CD14-positive monocyte (primary cell): ENCODE measurements at regions not wholly inside any gene's neighbourhood (a gene's known extent, or its start where the extent isn't known, plus 50 kb on each side); places are given as distances from the start of the nearest gene placed in this dataset.

Experiments used
- DNase-seq, 3 donors: peaks; one replicate each; pipeline ENCODE4 v3.0.0-alpha.2; 2011 to 2022
- H2AFZ ChIP-seq: 2 replicates; pipeline ENCODE4 v1.6.0; 2012; ENCODE audit warnings: mild to moderate bottlenecking, low read depth, low read length, inconsistent platforms; ENCODE audit not compliant: insufficient read depth, poor library complexity, severe bottlenecking
- H3K27ac ChIP-seq, 2 donors: 1 replicate in 1 of 2; 2 replicates in 1 of 2; pipeline ENCODE4 v1.5.1; 2012 to 2013; ENCODE audit warnings: low read length in 2 of 2, control low read depth in 1 of 2, inconsistent platforms in 1 of 2, low read depth in 1 of 2, mild to moderate bottlenecking in 1 of 2
- H3K27me3 ChIP-seq, 2 donors: one replicate each; pipeline versions ENCODE4 v1.6.0 to v1.6.1; 2011 to 2013; ENCODE audit warnings: low read length in 2 of 2; ENCODE audit not compliant: control insufficient read depth in 2 of 2, insufficient read depth in 2 of 2
- H3K36me3 ChIP-seq, 2 donors: replicated peaks in 1 of 2; 1 replicate in 1 of 2; 2 replicates in 1 of 2; pipeline versions ENCODE4 v1.5.1 to v1.6.1; 2012 to 2013; ENCODE audit warnings: low read length in 2 of 2, control low read depth in 1 of 2, inconsistent platforms in 1 of 2, mild to moderate bottlenecking in 1 of 2; ENCODE audit not compliant: insufficient read depth in 2 of 2, control insufficient read depth in 1 of 2
- H3K4me1 ChIP-seq, 2 donors: 1 replicate in 1 of 2; 2 replicates in 1 of 2; pipeline versions ENCODE4 v1.5.1 to v1.6.1; 2012 to 2013; ENCODE audit warnings: low read length in 2 of 2, control low read depth in 1 of 2, inconsistent platforms in 1 of 2, mild to moderate bottlenecking in 1 of 2, moderate library complexity in 1 of 2; ENCODE audit not compliant: insufficient read depth in 2 of 2, control insufficient read depth in 1 of 2
- H3K4me2 ChIP-seq: replicated peaks from 2 replicates; pipeline ENCODE3; 2012; ENCODE audit warnings: low read length, moderate library complexity, mild to moderate bottlenecking; ENCODE audit not compliant: poor library complexity, severe bottlenecking; ENCODE audit errors: extremely low read depth
- H3K4me3 ChIP-seq, 3 experiments: fragments of 200-600 bp in 1 of 3; sonication (generic) in 1 of 3; replicated peaks in 1 of 3; 1 replicate in 2 of 3; 2 replicates in 1 of 3; pipeline ENCODE4 v1.5.1; 2011 to 2013; ENCODE audit warnings: low read length in 3 of 3, mild to moderate bottlenecking in 3 of 3, control low read depth in 2 of 3, low read depth in 2 of 3, inconsistent platforms in 1 of 3, moderate library complexity in 1 of 3
- H3K79me2 ChIP-seq: 2 replicates; pipeline ENCODE4 v1.6.0; 2012; ENCODE audit warnings: mild to moderate bottlenecking, control low read depth, inconsistent platforms, low read length, moderate library complexity; ENCODE audit not compliant: insufficient read depth
- H3K9ac ChIP-seq: 2 replicates; pipeline ENCODE4 v1.6.0; 2017; ENCODE audit warnings: low read length, mild to moderate bottlenecking; ENCODE audit not compliant: insufficient read depth, poor library complexity, severe bottlenecking
- H3K9me3 ChIP-seq, 2 donors: replicated peaks in 1 of 2; 1 replicate in 1 of 2; 2 replicates in 1 of 2; pipeline versions ENCODE4 v1.5.1 to v1.6.1; 2012 to 2013; ENCODE audit warnings: low read length in 2 of 2, control low read depth in 1 of 2; ENCODE audit not compliant: control insufficient read depth in 1 of 2, insufficient read depth in 1 of 2
- H4K20me1 ChIP-seq: 2 replicates; pipeline ENCODE4 v1.6.0; 2012; ENCODE audit warnings: mild to moderate bottlenecking, low read length, control low read depth, moderate library complexity; ENCODE audit not compliant: insufficient read depth
- H3K27ac Mint-ChIP-seq, 7 donors: one replicate each; pipeline ENCODE4 v1.8.0; 2020; ENCODE audit warnings: mild to moderate bottlenecking in 7 of 7, mixed read lengths in 7 of 7, moderate library complexity in 6 of 7, inconsistent platforms in 2 of 7
- H3K27me3 Mint-ChIP-seq, 3 donors: one replicate each; pipeline ENCODE4 v1.8.0; 2021 to 2022; ENCODE audit warnings: low read depth in 3 of 3, mild to moderate bottlenecking in 3 of 3, mixed read lengths in 3 of 3, moderate library complexity in 3 of 3, inconsistent platforms in 1 of 3
- H3K36me3 Mint-ChIP-seq, 2 donors: one replicate each; pipeline ENCODE4 v1.8.0; 2020; ENCODE audit warnings: mixed read lengths in 2 of 2, inconsistent platforms in 1 of 2, mild to moderate bottlenecking in 1 of 2
- H3K4me1 Mint-ChIP-seq: one replicate; pipeline ENCODE4 v1.8.0; 2020; ENCODE audit warnings: mild to moderate bottlenecking, mixed read lengths
- H3K4me3 Mint-ChIP-seq, 2 donors: one replicate each; pipeline ENCODE4 v1.8.0; 2020; ENCODE audit warnings: mild to moderate bottlenecking in 2 of 2, mixed read lengths in 2 of 2, moderate library complexity in 1 of 2
- H3K9me3 Mint-ChIP-seq, 7 donors: one replicate each; pipeline ENCODE4 v1.8.0; 2020 to 2022; ENCODE audit warnings: mixed read lengths in 7 of 7, mild to moderate bottlenecking in 6 of 7, moderate library complexity in 6 of 7, inconsistent platforms in 2 of 7
- WGBS: methylation state at CpG from one replicate; pipeline ENCODE4 v1.1.5; 2013; ENCODE audit warnings: missing lambda C conversion rate; ENCODE audit not compliant: insufficient coverage; 5-methylcytosine and 5-hydroxymethylcytosine counted together
- intact Hi-C, 2 donors: fragments of 100-400 bp; cut with micrococcal nuclease; formaldehyde crosslinking; loops; one replicate each; pipeline versions ENCODE4 v1.15.0 to v1.15.1; 2023
- TF ChIP-seq, protein P1 (sequence below): fragments of 200-600 bp; IDR thresholded peaks from one replicate; pipeline ENCODE4 v1.8.0; 2022; ENCODE audit warnings: antibody characterized with exemption, mild to moderate bottlenecking

DNA sequence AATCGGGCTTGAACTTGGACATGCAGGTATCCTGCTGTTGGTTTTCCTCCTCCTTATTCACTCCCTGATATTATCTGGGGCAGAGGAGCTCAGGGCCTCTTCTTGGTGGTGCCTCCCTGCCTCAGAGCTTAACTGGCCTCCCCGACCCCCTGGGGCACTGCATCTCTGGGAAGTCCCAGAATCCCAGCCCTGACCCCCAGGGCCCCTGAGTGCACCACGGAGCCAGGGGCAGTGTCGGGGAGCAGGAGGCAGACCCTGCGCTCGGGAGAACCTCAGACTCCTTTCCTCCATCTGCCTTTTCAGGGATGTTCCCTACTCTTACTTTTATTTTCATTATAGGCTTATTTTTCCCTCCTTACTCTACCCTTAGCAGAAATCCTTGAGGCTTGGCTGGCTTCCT is 537.0 kb downstream of the BRD1 start:
- Histone ChIP-seq H3K4me3 (no peak overlapping the region), H3K79me2 (no peaks in the 10 kb centered on the region), H3K9ac (no peak overlapping the region), H4K20me1 (no peaks in the 10 kb centered on the region), H3K27ac (no peak overlapping the region), H3K4me1 (no peaks in the 10 kb centered on the region), H3K36me3 (no peaks in the 10 kb centered on the region), H3K4me2 (no peak overlapping the region), H3K27me3 (no peaks in the 10 kb centered on the region), H2AFZ (no peak overlapping the region), H3K9me3 (peaks cover 6 to 19% of the 10 kb centered on the region in 2 donors)
- no peak overlapping the region for H3K27ac Mint-ChIP-seq
- H3K9me3 Mint-ChIP-seq: peaks cover 3 to 26% (median 13%) of the 10 kb centered on the region in 7 donors
- 70% methylated on average over 2 of the region's 6 CpGs for WGBS
- H3K27me3 Mint-ChIP-seq: peaks cover 0 to 8% (median 6%) of the 10 kb centered on the region in 3 donors
- no peak for DNase-seq
- TF ChIP-seq, protein P1, sequence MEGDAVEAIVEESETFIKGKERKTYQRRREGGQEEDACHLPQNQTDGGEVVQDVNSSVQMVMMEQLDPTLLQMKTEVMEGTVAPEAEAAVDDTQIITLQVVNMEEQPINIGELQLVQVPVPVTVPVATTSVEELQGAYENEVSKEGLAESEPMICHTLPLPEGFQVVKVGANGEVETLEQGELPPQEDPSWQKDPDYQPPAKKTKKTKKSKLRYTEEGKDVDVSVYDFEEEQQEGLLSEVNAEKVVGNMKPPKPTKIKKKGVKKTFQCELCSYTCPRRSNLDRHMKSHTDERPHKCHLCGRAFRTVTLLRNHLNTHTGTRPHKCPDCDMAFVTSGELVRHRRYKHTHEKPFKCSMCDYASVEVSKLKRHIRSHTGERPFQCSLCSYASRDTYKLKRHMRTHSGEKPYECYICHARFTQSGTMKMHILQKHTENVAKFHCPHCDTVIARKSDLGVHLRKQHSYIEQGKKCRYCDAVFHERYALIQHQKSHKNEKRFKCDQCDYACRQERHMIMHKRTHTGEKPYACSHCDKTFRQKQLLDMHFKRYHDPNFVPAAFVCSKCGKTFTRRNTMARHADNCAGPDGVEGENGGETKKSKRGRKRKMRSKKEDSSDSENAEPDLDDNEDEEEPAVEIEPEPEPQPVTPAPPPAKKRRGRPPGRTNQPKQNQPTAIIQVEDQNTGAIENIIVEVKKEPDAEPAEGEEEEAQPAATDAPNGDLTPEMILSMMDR: no peak
- H3K4me1 Mint-ChIP-seq: no peaks in the 10 kb centered on the region
- H3K4me3 Mint-ChIP-seq: no peak overlapping the region
- intact Hi-C loops: no loop called here
- H3K36me3 Mint-ChIP-seq: no peaks in the 10 kb centered on the region

DNA sequence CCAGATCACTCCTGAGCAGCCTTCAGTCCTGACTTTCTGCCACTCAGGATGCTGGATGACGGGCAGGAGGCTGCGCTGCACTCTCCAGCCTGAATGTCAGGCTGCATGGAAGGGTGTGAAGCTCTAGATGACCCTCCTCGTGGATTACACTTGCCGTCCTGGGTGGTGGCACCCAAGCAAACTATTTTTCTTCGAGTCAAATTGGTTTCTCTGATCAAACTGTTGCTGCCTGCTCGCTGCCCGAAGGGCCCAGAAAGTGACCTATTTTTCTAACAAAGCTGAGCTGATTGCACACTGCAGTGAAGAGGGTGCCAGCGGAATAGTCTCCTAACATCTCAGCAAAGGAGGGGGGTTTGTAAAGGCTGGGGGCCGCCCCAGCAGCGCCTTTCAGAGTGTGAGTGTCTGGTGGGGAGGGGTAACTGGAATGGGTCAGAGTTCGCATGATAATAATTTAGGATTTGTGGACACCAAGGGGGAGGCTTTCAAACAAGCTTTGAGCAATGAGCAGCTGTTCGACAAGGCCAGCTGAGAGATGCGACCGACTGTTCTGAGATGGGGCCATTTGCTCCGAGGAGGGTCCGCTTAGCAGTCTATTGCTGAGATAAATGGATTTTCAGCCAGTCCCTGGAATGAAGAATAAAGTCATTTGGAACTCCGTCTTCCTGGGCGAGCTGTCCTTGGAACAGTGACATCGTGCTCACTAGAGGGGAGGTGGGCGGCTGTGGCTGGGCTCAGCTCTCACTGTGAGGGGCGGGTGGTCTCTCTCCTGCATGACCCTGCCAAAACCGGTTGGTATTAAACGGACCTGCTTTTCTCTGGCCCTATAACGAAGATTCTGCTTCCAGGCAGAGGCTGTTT is 537.6 kb downstream of the BRD1 start:
- Histone ChIP-seq H3K27ac (no peak overlapping the region), H3K4me1 (no peaks in the 10 kb centered on the region), H3K4me2 (no peak overlapping the region), H4K20me1 (no peaks in the 10 kb centered on the region), H3K4me3 (no peak overlapping the region), H2AFZ (no peak overlapping the region), H3K36me3 (no peaks in the 10 kb centered on the region), H3K9me3 (peaks cover 6 to 14% of the 10 kb centered on the region in 2 donors), H3K27me3 (no peaks in the 10 kb centered on the region), H3K9ac (no peak overlapping the region), H3K79me2 (no peaks in the 10 kb centered on the region)
- intact Hi-C loops: no loop called here
- H3K27ac Mint-ChIP-seq: peak overlapping the region in 1 of 7 donors; percentile 12
- peaks cover 2 to 19% (median 10%) of the 10 kb centered on the region in 7 donors for H3K9me3 Mint-ChIP-seq
- peaks cover 0 to 8% (median 3%) of the 10 kb centered on the region in 3 donors for H3K27me3 Mint-ChIP-seq
- DNase-seq: no peak
- H3K4me1 Mint-ChIP-seq: no peaks in the 10 kb centered on the region
- H3K36me3 Mint-ChIP-seq: no peaks in the 10 kb centered on the region
- no peak overlapping the region for H3K4me3 Mint-ChIP-seq
- TF ChIP-seq, protein P1: no peak
- WGBS: 81% methylated on average over 21 of the region's 24 CpGs
